Ishikawa (cell line): ENCODE measurements at regions not wholly inside any gene's neighbourhood (a gene's known extent, or its start where the extent isn't known, plus 50 kb on each side); places are given as distances from the start of the nearest gene placed in this dataset.

Experiments used
- CEBPB ChIP-seq: IDR thresholded peaks from 2 replicates; pipeline ENCODE4 v1.6.1; 2012
- CREB1 ChIP-seq: IDR thresholded peaks from 2 replicates; pipeline ENCODE4 v1.6.1; 2012; ENCODE audit warnings: low read depth
- EGR1 ChIP-seq: IDR thresholded peaks from 2 replicates; pipeline ENCODE4 v1.6.1; 2012
- EP300 ChIP-seq: IDR thresholded peaks from 2 replicates; pipeline ENCODE4 v1.6.1; 2012; ENCODE audit warnings: borderline replicate concordance
- FOXM1 ChIP-seq: IDR thresholded peaks from 2 replicates; pipeline ENCODE4 v1.6.1; 2012; ENCODE audit warnings: low read depth, borderline replicate concordance
- NFIC ChIP-seq: IDR thresholded peaks from 2 replicates; pipeline ENCODE4 v1.6.1; 2012
- RAD21 ChIP-seq: IDR thresholded peaks from 2 replicates; pipeline ENCODE4 v1.6.1; 2012; ENCODE audit warnings: low read depth
- REST ChIP-seq: IDR thresholded peaks from 2 replicates; pipeline ENCODE4 v1.6.1; 2012; ENCODE audit warnings: low read depth, mild to moderate bottlenecking
- TAF1 ChIP-seq: IDR thresholded peaks from 2 replicates; pipeline ENCODE4 v1.6.1; 2012; ENCODE audit warnings: low read depth, mild to moderate bottlenecking
- TCF12 ChIP-seq: IDR thresholded peaks from 2 replicates; pipeline ENCODE4 v1.6.1; 2012; ENCODE audit warnings: low read depth
- TEAD4 ChIP-seq: IDR thresholded peaks from 2 replicates; pipeline ENCODE4 v1.6.1; 2012
- USF1 ChIP-seq: IDR thresholded peaks from 2 replicates; pipeline ENCODE4 v1.6.1; 2012
- YY1 ChIP-seq: IDR thresholded peaks from 2 replicates; pipeline ENCODE4 v1.6.1; 2012; ENCODE audit warnings: low read depth
- ZBTB7A ChIP-seq: IDR thresholded peaks from 2 replicates; pipeline ENCODE4 v1.6.1; 2012; ENCODE audit warnings: low read depth
- TF ChIP-seq, protein P1 (sequence below): IDR thresholded peaks from 2 replicates; pipeline ENCODE4 v1.6.1; 2012

DNA sequence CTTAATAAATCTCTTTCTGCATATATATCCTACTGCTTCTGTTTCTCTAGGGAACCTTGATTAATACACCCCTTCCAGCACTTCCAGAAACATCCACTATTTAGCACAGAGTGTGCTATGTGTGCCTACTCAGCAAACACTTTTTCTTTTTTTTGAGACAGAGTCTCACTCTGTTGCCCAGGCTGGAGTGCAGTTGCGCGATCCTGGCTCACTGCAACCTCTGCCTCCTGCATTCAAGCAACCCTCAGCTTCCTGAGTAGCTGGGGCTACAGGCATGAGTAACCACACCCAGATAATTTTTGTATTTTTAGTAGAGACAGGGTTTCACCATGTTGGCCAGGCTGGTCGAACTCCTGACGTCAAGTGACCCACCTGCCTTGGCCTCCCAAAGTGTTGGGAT is 266.9 kb upstream of the DIAPH2 start:
- TF ChIP-seq YY1: no peak
- no peak for TF ChIP-seq ZBTB7A
- TF ChIP-seq USF1: no peak

GRCh38 chrX:96424007-96424406 is 260.6 kb upstream of the DIAPH2 start:
- TF ChIP-seq RAD21 (no peak), FOXM1 (no peak), CREB1 (no peak), CEBPB (peak; percentile 95)
- TF ChIP-seq, protein P1, sequence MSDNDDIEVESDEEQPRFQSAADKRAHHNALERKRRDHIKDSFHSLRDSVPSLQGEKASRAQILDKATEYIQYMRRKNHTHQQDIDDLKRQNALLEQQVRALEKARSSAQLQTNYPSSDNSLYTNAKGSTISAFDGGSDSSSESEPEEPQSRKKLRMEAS: no peak

- TF ChIP-seq ZBTB7A: no peak
- TF ChIP-seq FOXM1: no peak
- TF ChIP-seq, protein P1: no peak
- TF ChIP-seq TEAD4: no peak
- TF ChIP-seq TAF1: no peak
- no peak for TF ChIP-seq TCF12
- TF ChIP-seq REST: no peak
- TF ChIP-seq NFIC: no peak
- no peak for TF ChIP-seq EP300
- TF ChIP-seq EGR1: no peak
- no peak for TF ChIP-seq RAD21
- no peak for TF ChIP-seq CEBPB
- no peak for TF ChIP-seq USF1
- TF ChIP-seq CREB1: no peak
- TF ChIP-seq YY1: no peak
These were observed 259.4 kb upstream of the DIAPH2 start for GRCh38 chrX:96425200-96425599.

DNA sequence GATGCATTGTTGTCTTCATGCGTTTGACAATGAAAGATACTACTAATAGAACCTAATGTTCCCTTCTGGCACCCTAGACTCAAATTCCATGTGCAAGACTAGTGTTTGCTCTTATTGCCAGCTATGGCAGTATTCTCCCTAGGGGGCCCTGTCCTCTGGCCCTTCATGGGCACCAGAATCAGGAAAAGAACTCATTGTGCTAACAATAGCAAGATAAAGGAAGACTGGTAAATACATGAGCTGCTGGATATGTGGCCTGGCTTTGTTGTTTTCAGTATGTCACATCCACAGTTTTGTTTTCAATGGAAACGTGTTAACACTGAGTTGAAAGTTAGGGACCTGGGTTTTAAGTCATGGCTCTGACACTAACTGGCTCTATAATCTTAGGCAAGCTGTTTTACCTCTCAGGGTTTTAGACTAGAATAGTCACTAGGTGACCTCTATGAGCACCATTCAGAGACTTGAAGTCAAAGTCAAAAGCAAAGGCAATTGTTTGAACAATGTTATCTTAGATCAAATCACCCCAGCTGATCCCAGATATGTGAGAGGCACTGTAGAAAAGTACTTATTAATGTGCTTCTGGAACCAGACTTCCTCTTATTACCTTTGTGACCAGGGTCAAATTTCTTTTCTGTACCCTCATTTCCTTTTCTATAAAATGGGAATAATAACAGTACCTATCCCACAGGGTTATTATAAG is 253.7 kb upstream of the DIAPH2 start:
- TF ChIP-seq CEBPB (no peak), NFIC (no peak), RAD21 (no peak)

DNA sequence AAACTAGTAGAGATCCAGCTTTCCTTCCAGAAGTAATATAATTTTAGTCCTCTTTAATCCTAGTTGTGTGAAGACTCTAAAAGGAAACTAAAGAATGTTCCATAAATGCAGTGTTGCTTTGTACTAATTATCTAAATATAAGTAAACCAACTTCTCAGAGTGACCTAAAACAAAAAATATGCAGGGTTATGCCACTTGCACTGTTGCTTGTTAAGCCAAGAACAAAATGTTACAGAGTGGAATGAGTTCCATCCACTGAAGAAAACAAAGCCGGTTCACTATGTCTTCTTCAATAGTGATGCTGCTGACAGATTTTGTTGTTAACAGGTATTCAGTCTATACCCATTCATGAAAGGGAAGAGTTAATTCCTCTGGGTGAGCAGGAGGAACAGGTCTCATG is 252.0 kb upstream of the DIAPH2 start:
- TF ChIP-seq NFIC (no peak), CEBPB (no peak), EP300 (no peak), CREB1 (no peak), REST (no peak)

GRCh38 chrX:96433409-96434077 is 251.1 kb upstream of the DIAPH2 start:
- no peak for TF ChIP-seq TEAD4
- TF ChIP-seq CEBPB: no peak
- TF ChIP-seq RAD21: no peak
- TF ChIP-seq EGR1: no peak
- TF ChIP-seq USF1: no peak
- TF ChIP-seq, protein P1: no peak
- TF ChIP-seq EP300: no peak
- TF ChIP-seq TAF1: no peak
- no peak for TF ChIP-seq FOXM1
- no peak for TF ChIP-seq YY1
